NOMO-1 treated with dmso at 0.1 percent for 144 hours (cell line): ENCODE measurements at regions not wholly inside any gene's neighbourhood (a gene's known extent, or its start where the extent isn't known, plus 50 kb on each side); places are given as distances from the start of the nearest gene placed in this dataset.

Source experiments
- DNase-seq: peaks from one replicate; lab custom pipeline; 2025; ENCODE audit not compliant: unreplicated experiment; lab: John Stamatoyannopoulos, UW

- no peak for DNase-seq
Measured at GRCh38 chr7:21200503-21200902, 227.4 kb upstream of the SP4 start.

- DNase-seq, result no peak
Measured at GRCh38 chr7:21214657-21215056, 213.2 kb upstream of the SP4 start.

GRCh38 chr7:21215307-21215706 lies 212.6 kb upstream of the SP4 start:
- DNase-seq, result no peak

- DNase-seq, result no peak
Measured at GRCh38 chr7:21217365-21217764, 210.5 kb upstream of the SP4 start.

- DNase-seq, result no peak
Measured at GRCh38 chr7:21218155-21218554, 209.7 kb upstream of the SP4 start.

GRCh38 chr7:21221130-21221529 lies 206.8 kb upstream of the SP4 start:
- DNase-seq, result no peak

- DNase-seq, result no peak
Measured at GRCh38 chr7:21238400-21239116, 189.3 kb upstream of the SP4 start.

GRCh38 chr7:21243265-21243664 lies 184.6 kb upstream of the SP4 start:
- no peak for DNase-seq

- DNase-seq, result no peak
Measured at GRCh38 chr7:21251151-21251800, 176.6 kb upstream of the SP4 start.

GRCh38 chr7:21253740-21254687 lies 173.9 kb upstream of the SP4 start:
- DNase-seq, result peak; percentile 7

- DNase-seq, result no peak
Measured at GRCh38 chr7:21256310-21256877, 171.5 kb upstream of the SP4 start.

GRCh38 chr7:21260939-21261338 lies 166.9 kb upstream of the SP4 start:
- no peak for DNase-seq

- DNase-seq, result peak; percentile 23
Measured at GRCh38 chr7:21261627-21262594, 166.0 kb upstream of the SP4 start.

GRCh38 chr7:21269021-21269420 lies 158.9 kb upstream of the SP4 start:
- DNase-seq, result no peak

- no peak for DNase-seq
Measured at GRCh38 chr7:21276471-21277035, 151.3 kb upstream of the SP4 start.

- DNase-seq, result no peak
Measured at GRCh38 chr7:21278944-21279343, 148.9 kb upstream of the SP4 start.

- DNase-seq, result peak; percentile 32
Measured at GRCh38 chr7:21281193-21281592, 146.7 kb upstream of the SP4 start.

GRCh38 chr7:21293771-21294170 lies 134.1 kb upstream of the SP4 start:
- DNase-seq, result no peak

- no peak for DNase-seq
Measured at GRCh38 chr7:21299766-21300165, 128.1 kb upstream of the SP4 start.

GRCh38 chr7:21300692-21301091 lies 127.2 kb upstream of the SP4 start:
- no peak for DNase-seq
